NCI-H774 (cell line): ENCODE measurements at regions not wholly inside any gene's neighbourhood (a gene's known extent, or its start where the extent isn't known, plus 50 kb on each side); places are given as distances from the start of the nearest gene placed in this dataset.

Source experiments
- DNase-seq: peaks from one replicate; lab custom pipeline; 2025; lab: John Stamatoyannopoulos, UW

GRCh38 chr6:145020114-145020513 is 715.2 kb downstream of the EPM2A start:
- DNase-seq = no peak

GRCh38 chr6:145020543-145020942 is 714.8 kb downstream of the EPM2A start:
- no peak for DNase-seq

DNA sequence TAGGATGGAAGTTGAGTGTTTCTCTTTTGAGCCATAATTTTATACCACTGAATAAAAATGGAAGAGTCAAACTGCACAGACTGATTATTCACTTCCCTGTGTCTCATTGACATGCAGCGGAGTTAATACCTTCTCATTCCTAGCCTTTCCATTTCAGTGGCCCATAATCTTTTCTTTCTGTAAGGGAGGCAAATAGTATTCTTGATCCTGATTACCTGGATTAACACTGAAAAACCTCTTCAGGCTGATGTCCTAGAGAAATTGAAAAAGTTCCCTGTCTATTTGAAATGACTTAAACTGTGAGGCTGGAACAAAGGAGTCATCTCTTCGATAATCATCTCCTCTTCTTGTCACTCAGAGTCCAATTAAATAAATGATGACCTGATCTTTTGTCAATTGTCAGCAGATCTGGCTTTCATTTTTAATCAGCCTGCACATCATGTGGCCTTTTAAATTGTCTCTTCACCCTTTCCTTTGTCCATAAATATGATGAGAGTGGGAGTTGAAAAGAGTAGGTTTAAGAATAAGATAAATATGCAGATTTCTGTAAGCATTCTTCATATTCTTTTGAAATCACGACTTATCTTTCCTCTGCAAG is 713.0 kb downstream of the EPM2A start:
- no peak for DNase-seq

GRCh38 chr6:145023116-145023726 is 712.1 kb downstream of the EPM2A start:
- DNase-seq = no peak

DNA sequence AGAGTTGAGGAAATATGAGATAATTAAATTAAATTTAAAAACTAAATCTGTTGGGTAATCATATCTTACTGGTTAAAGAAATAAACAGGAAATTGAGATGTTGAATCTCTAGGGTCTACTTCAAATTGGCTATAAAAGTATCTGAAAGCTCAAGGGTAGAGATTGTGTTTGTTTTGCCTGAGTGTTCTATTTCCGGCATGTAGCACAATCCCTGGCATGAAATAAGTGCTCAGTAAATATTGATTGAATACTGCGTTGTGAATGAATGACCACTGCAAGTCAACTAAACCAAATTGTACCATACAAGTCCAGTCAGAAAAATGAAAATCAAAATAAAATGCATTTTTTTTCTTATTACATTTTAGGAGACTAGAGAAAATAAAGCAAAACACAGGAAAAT is 709.8 kb downstream of the EPM2A start:
- DNase-seq = peak; percentile 79

- no peak for DNase-seq
Measured at GRCh38 chr6:145026267-145026679, 709.0 kb downstream of the EPM2A start.

DNA sequence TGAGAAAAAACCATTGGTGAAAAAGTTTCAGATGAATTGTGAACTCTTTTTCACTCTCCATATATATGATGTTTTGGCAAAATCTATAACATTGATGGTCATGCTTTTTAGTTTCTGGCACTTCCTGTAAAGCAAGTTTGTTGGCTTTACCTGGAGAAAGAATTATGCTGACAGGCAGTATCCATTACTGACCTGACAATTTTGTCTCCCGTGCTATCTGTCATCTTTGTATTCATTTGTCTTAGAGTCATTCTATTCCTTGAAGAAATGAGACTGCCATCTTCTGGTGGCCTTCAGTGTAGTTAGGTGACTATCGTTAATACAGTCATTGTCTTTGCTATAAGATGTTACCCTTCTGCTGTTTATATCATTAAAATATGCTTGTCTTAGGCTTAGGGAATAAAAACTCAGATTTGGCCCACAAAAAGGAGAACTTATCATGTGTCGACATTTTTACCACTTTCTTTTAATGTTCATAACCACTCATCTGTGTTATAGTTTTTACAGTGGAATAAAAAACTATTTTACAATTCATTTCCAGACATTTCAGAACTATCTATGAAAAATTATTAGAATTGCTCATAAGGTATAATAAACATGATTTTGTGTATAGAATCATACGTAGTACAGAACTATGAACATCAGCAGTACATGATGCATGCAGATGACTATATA is 707.0 kb downstream of the EPM2A start:
- DNase-seq = no peak

GRCh38 chr6:145031001-145031400 is 704.3 kb downstream of the EPM2A start:
- no peak for DNase-seq

DNA sequence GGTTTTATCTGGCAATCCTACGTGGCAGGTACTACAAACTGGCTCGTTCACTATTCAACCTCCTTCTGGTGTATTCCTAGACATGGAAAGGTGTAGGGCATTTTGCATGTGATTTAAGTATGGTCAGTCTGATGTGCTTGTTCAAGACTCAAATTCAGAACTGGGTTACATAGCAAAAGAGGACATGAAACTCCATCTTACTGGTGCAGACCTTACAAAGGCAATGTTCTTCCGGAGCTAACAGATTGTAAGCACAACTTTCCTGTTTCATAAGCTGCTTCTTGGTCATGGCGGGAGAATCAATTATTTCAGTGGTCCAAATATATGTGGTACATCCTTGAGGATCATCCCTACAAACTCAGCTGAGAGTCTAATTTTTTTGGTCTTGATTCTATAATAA is 703.4 kb downstream of the EPM2A start:
- no peak for DNase-seq

DNA sequence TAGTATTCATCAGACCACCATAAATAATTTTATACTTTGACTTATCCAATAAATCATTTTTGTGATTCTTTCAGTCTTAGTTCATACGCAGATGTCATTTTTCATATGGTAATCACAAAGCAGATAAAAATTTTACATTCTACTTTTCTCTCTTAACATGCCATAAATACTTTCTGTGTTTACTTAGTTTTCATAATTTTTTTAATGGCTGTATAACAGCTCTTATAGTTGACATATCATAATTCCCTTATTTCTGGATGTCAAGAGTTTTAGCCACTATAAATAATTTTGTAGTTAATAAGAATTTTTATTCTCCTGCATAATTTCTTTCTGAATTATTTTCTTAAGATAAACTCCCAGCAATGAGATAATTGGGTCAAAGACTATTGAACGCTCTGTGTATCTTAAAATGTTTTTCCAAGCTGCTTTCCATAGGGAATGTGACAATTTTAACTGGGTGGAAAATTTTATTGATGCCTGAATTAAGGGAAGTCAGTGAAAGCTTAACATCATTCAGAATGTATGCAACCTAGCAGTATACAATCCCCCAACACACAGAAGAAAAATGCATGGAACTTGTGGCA is 702.7 kb downstream of the EPM2A start:
- DNase-seq = no peak

DNA sequence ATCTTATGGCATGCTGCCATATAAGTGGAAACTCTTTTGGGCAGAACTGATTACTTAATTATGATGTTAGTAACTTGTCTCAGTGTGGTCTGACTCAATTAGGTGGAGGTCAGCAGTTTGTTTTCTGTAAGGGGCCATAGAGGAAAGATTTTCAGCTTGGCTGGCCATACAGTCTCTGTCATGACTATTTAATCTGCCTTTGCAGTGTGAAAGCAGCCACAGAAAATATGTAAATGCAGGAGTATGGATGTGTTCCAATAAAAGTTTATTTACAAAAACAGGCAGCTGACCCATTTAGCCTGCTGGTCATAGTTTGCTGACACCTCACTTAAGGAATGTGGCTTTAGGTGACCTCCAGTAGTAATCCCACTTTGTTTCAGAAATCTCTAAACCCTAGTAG is 700.7 kb downstream of the EPM2A start:
- no peak for DNase-seq

DNA sequence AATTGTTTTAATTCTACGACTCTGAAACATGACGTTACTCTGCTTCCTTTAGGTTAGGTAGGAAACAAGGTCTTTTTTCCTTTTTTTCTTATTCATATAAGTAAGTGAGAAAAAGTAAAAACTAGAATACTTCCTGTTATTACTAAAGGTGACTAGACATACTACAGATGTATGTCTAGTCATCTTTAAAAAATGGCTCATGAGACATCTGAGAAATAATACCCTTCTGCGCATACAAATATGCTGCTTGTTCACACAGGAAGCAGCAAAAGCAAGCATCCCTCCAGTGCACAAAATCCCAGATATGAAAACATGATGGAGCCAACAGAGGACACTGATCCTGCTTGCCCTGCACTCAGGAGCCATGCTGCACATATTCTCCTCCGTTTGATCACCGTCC is 699.1 kb downstream of the EPM2A start:
- no peak for DNase-seq

- DNase-seq = no peak
Measured at GRCh38 chr6:145036848-145037567, 698.3 kb downstream of the EPM2A start.

DNA sequence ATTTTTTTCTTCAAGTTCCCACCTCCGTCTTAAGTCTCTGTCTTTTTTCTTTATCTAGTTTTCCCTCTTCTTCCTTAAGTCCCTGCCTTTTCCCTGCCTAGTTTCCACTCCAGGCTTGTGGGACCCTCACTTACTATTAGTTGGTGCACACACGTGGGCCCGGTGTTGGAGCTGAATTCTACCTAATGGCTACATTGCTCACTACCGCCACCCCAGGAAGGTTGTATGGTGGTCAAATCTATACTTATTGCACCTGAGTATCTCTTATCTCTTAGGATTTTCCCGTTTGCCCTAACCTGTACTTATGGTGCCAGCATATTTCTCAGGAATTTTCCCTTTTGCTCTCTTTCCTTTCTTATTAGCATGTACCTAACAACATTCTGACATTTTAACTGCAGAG is 692.8 kb downstream of the EPM2A start:
- no peak for DNase-seq

- DNase-seq = no peak
Measured at GRCh38 chr6:145043926-145044500, 691.3 kb downstream of the EPM2A start.

GRCh38 chr6:145044641-145045246 is 690.6 kb downstream of the EPM2A start:
- DNase-seq = peak; percentile 26

DNA sequence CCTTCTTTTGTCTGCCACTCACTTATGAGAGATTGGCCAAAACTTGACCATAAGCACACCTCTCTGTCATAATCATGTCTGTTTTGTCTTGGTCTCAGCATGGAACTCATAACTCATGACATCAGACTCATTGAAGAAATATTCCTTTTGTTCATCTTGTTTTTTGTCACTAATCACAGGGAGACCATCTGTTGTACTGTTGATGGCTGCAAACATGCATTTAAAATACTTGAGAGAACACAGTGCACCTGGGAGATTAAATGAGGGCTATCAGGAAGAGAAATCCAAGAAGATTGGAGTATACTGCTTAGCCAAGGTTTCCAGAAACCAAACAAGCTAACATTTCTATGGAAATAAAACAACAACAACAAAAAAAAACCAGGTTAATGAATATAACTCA is 689.7 kb downstream of the EPM2A start:
- DNase-seq = peak; percentile 38

GRCh38 chr6:145047891-145048290 is 687.4 kb downstream of the EPM2A start:
- DNase-seq = no peak

DNA sequence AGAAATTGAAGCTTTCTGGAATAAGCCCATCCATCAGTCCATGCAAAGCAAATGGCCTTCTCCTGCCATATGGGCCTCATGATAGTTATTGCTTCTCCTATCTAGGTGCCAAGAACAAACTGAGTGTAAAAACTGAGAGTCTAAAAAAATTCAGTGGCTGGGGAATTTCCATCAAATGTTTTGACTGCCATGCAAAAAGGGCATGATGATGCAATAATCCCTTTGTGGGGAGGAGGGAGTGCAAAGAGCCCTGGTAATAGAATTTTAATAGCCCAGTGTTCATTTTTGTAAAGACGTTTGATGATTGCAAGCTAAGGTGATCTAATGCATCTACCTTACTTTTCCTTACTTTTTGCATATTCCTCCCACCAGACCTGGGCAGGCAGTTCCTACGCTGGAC is 683.7 kb downstream of the EPM2A start:
- no peak for DNase-seq

- DNase-seq = no peak
Measured at GRCh38 chr6:145055567-145055966, 679.8 kb downstream of the EPM2A start.

DNA sequence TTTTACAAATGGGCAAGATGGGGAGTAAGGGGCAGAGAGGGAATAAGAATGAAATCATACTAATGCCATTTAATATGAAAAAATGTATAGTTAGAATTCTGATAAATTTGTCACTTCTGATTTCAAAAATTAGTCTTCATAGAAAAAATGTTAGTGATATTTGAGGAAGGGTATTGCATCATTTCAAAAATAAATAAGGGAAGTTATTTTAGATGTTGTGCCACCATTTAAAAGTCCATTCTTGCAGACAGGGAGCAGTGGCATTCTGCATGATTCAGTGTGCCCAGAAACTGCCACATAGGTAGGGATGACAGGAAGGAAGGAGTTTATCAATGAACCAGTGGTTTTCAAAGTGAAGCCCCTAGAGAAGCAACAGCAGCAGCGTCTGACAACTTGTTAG is 674.6 kb downstream of the EPM2A start:
- DNase-seq = no peak

GRCh38 chr6:145063091-145063490 is 672.2 kb downstream of the EPM2A start:
- no peak for DNase-seq
